ENCODE measurements at regions not wholly inside any gene's neighbourhood (a gene's known extent, or its start where the extent isn't known, plus 50 kb on each side); places are given as distances from the start of the nearest gene placed in this dataset.

- H2BK5ac ChIP-seq (ENCODE audit: insufficient read length, low read length): no peak overlapping the region
- Mint-ChIP-seq H3K4me1 (peaks cover 9 to 16% of the 10 kb centered on the region in 2 experiments), H3K4me3 (no peak overlapping the region), H3K9me3 (no peaks in the 10 kb centered on the region), H3K27ac (no peak overlapping the region), H3K27me3 (ENCODE audit: low read depth) (peaks cover 48% of the 10 kb centered on the region), H3K36me3 (ENCODE audit: insufficient read depth in 1 of 3, low read depth in 3 of 3) (no peaks in the 10 kb centered on the region)
- no peaks in the 10 kb centered on the region for H3K4me1 ChIP-seq (ENCODE audit: insufficient read depth, low read length)
- H4K5ac ChIP-seq (ENCODE audit: insufficient read length, low read depth, low read length): no peak overlapping the region
- no peaks in the 10 kb centered on the region for H3K27me3 ChIP-seq (ENCODE audit: insufficient read depth, low read length)
- H3K23me2 ChIP-seq (ENCODE audit: insufficient read length, low read depth, low read length, poor library complexity, severe bottlenecking): no peaks in the 10 kb centered on the region
- no peak overlapping the region for H2BK12ac ChIP-seq (ENCODE audit: insufficient read length, low read depth, low read length)
- H3K79me2 ChIP-seq (ENCODE audit: insufficient read depth, low read length): no peaks in the 10 kb centered on the region
- H4K20me1 ChIP-seq (ENCODE audit: control insufficient read depth, insufficient read depth, insufficient read length): no peaks in the 10 kb centered on the region
- no peak overlapping the region for H3K23ac ChIP-seq (ENCODE audit: insufficient read length, low read depth, low read length)
- H2BK15ac ChIP-seq (ENCODE audit: low read depth, low read length): no peak overlapping the region
- no peak overlapping the region for H3K4me2 ChIP-seq (ENCODE audit: insufficient read depth, insufficient read length, low read length)
- no peak overlapping the region for H3K56ac ChIP-seq (ENCODE audit: insufficient read length, low read depth, low read length)
- no peak overlapping the region for H4K91ac ChIP-seq (ENCODE audit: insufficient read length, low read depth, low read length)
- H2BK120ac ChIP-seq (ENCODE audit: low read depth, low read length, poor library complexity, severe bottlenecking): no peak overlapping the region
- H3K4ac ChIP-seq (ENCODE audit: low read depth, low read length): no peak overlapping the region
- no peak overlapping the region for H3K14ac ChIP-seq (ENCODE audit: insufficient read depth, low read length)
- no peaks in the 10 kb centered on the region for H3K79me1 ChIP-seq (ENCODE audit: insufficient read depth, low read depth, low read length, poor library complexity, severe bottlenecking)
- DNase-seq: peak; percentile 39
- no peaks in the 10 kb centered on the region for H3K9me3 ChIP-seq (ENCODE audit: control insufficient read depth, low read depth, low read length)
- H3K9ac ChIP-seq (ENCODE audit: extremely low read depth, insufficient read length, low read length): no peak overlapping the region
- H3K27ac ChIP-seq (ENCODE audit: insufficient read length, low read depth, low read length): no peak overlapping the region
- H2AFZ ChIP-seq (ENCODE audit: low read length): no peak overlapping the region
- H3T11ph ChIP-seq (ENCODE audit: low read length): no peak overlapping the region
- no peak overlapping the region for H2AK5ac ChIP-seq (ENCODE audit: insufficient read length, low read length)
- H2BK20ac ChIP-seq (ENCODE audit: low read depth, low read length, poor library complexity, severe bottlenecking): no peak overlapping the region
- no peak overlapping the region for H4K8ac ChIP-seq (replicated peaks; ENCODE audit: insufficient read length, low read depth, low read length)
- WGBS (ENCODE audit: extremely low coverage, insufficient read length, low lambda C conversion rate): no CpG with 5 or more reads among the region's 17 CpGs
- no peak overlapping the region for H3K18ac ChIP-seq (ENCODE audit: insufficient read length, low read depth, low read length)
- TF ChIP-seq, protein P1, sequence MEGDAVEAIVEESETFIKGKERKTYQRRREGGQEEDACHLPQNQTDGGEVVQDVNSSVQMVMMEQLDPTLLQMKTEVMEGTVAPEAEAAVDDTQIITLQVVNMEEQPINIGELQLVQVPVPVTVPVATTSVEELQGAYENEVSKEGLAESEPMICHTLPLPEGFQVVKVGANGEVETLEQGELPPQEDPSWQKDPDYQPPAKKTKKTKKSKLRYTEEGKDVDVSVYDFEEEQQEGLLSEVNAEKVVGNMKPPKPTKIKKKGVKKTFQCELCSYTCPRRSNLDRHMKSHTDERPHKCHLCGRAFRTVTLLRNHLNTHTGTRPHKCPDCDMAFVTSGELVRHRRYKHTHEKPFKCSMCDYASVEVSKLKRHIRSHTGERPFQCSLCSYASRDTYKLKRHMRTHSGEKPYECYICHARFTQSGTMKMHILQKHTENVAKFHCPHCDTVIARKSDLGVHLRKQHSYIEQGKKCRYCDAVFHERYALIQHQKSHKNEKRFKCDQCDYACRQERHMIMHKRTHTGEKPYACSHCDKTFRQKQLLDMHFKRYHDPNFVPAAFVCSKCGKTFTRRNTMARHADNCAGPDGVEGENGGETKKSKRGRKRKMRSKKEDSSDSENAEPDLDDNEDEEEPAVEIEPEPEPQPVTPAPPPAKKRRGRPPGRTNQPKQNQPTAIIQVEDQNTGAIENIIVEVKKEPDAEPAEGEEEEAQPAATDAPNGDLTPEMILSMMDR (conservative IDR thresholded peaks at IDR 0.05): no peak
These were observed 72.1 kb downstream of the FOXA2 start for GRCh38 chr20:22511943-22512910.

All from H9 (cell line).